SK-N-SH (cell line): ENCODE measurements at regions not wholly inside any gene's neighbourhood (a gene's known extent, or its start where the extent isn't known, plus 50 kb on each side); places are given as distances from the start of the nearest gene placed in this dataset.

ENCODE experiments used
- CTCF ChIA-PET: fragments of 300-600, 350-600 bp; formaldehyde crosslinking; extraction: SDS; loops from one replicate; lab custom pipeline; 2021; lab: Yijun Ruan, JAX
- POLR2A ChIA-PET: fragments of 350-600 bp; sonication (Branson Sonifier 250); formaldehyde crosslinking; extraction: SDS; loops from one replicate; lab custom pipeline; 2020; ENCODE audit warnings: antibody characterized with exemption, inconsistent platforms; lab: Yijun Ruan, JAX
- DNase-seq: peaks from one replicate; pipeline ENCODE4 v3.0.0; 2012
- H2AFZ ChIP-seq: fragments of 200-600 bp; sonication (generic); 2 replicates; pipeline ENCODE4 v1.8.1; 2016; ENCODE audit warnings: antibody characterized with exemption, mild to moderate bottlenecking, low read depth
- H3F3A ChIP-seq: fragments of 200-600 bp; sonication (generic); replicated peaks from 2 replicates; pipeline ENCODE3; 2016; ENCODE audit warnings: antibody characterized with exemption, mild to moderate bottlenecking; ENCODE audit not compliant: insufficient read depth
- H3K27ac ChIP-seq, 2 experiments: fragments of 200-500 bp in 1 of 2; fragments of 200-600 bp in 1 of 2; sonication (Bioruptor generic) in 1 of 2; sonication (generic), shearing (Covaris generic) in 1 of 2; 2 replicates each; pipeline versions ENCODE4 v1.5.1 to v1.6.1; 2014 to 2016; ENCODE audit warnings: low read depth in 2 of 2, inconsistent platforms in 1 of 2, low read length in 1 of 2, mild to moderate bottlenecking in 1 of 2, mixed read lengths in 1 of 2
- H3K27me3 ChIP-seq: fragments of 200-600 bp; sonication (generic), shearing (Covaris generic); 2 replicates; pipeline ENCODE4 v1.6.1; 2016; ENCODE audit warnings: mixed run types; ENCODE audit not compliant: insufficient read depth
- H3K36me3 ChIP-seq, 2 experiments: fragments of 200-500 bp in 1 of 2; fragments of 200-600 bp in 1 of 2; sonication (Bioruptor generic) in 1 of 2; sonication (generic) in 1 of 2; replicated peaks in 1 of 2; 2 replicates each; pipeline versions ENCODE3 to v1.5.1; 2014 to 2016; ENCODE audit warnings: low read length in 1 of 2, mild to moderate bottlenecking in 1 of 2; ENCODE audit not compliant: insufficient read depth in 2 of 2, control insufficient read depth in 1 of 2
- H3K4me1 ChIP-seq, 2 experiments: fragments of 200-500 bp in 1 of 2; fragments of 200-600 bp in 1 of 2; sonication (Bioruptor generic) in 1 of 2; sonication (generic), shearing (Covaris generic) in 1 of 2; 2 replicates each; pipeline versions ENCODE4 v1.5.1 to v1.6.1; 2014 to 2016; ENCODE audit warnings: low read depth in 1 of 2, low read length in 1 of 2, mixed run types in 1 of 2; ENCODE audit not compliant: insufficient read depth in 2 of 2, control insufficient read depth in 1 of 2
- H3K4me2 ChIP-seq: fragments of 200-600 bp; sonication (generic), shearing (Covaris generic); 2 replicates; pipeline ENCODE4 v1.6.1; 2017; ENCODE audit warnings: mixed run types
- H3K4me3 ChIP-seq, 2 experiments: fragments of 200-500 bp in 1 of 2; fragments of 200-600 bp in 1 of 2; sonication (Bioruptor generic) in 1 of 2; sonication (generic), shearing (Covaris generic) in 1 of 2; 2 replicates each; pipeline versions ENCODE4 v1.5.1 to v1.8.1; 2014 to 2016; ENCODE audit warnings: low read depth in 2 of 2, inconsistent platforms in 1 of 2, low read length in 1 of 2, mild to moderate bottlenecking in 1 of 2, mixed read lengths in 1 of 2, moderate library complexity in 1 of 2
- H3K79me2 ChIP-seq: fragments of 200-600 bp; sonication (generic); 2 replicates; pipeline ENCODE4 v1.8.1; 2017; ENCODE audit warnings: mild to moderate bottlenecking; ENCODE audit not compliant: insufficient read depth
- H3K9ac ChIP-seq: fragments of 200-600 bp; sonication (generic); 2 replicates; pipeline ENCODE4 v1.6.1; 2017; ENCODE audit warnings: mixed run types
- H3K9me2 ChIP-seq: fragments of 200-600 bp; sonication (generic); 2 replicates; pipeline ENCODE4 v1.6.1; 2017; ENCODE audit warnings: mixed run types
- H3K9me3 ChIP-seq: fragments of 200-600 bp; sonication (generic); 2 replicates; pipeline ENCODE4 v1.6.1; 2017; ENCODE audit warnings: mixed run types, mild to moderate bottlenecking, moderate library complexity
- H4K20me1 ChIP-seq: fragments of 200-600 bp; sonication (generic); 2 replicates; pipeline ENCODE4 v1.6.1; 2017; ENCODE audit warnings: mild to moderate bottlenecking, mixed run types; ENCODE audit not compliant: insufficient read depth
- CHD2 ChIP-seq: fragments of 150-350 bp; IDR thresholded peaks from 2 replicates; pipeline ENCODE4 v1.6.1; 2018; ENCODE audit warnings: low read length; ENCODE audit not compliant: partially characterized antibody
- EP300 ChIP-seq, 2 experiments: IDR thresholded peaks; 2 replicates each; pipeline versions ENCODE4 v1.4.0 to v1.6.1; 2012; ENCODE audit warnings: borderline replicate concordance in 1 of 2, low read depth in 1 of 2, low read length in 1 of 2
- EZH2phosphoT487 ChIP-seq: fragments of 200-600 bp; sonication (generic); IDR thresholded peaks from 2 replicates; pipeline ENCODE4 v1.6.1; 2017; ENCODE audit warnings: low read depth, mixed run types, mild to moderate bottlenecking, antibody characterized with exemption, moderate library complexity, borderline replicate concordance
- FOXJ3 ChIP-seq: sonication (generic); formaldehyde crosslinking; IDR thresholded peaks from 2 replicates; pipeline ENCODE4 v1.5.1; 2020; ENCODE audit warnings: mild to moderate bottlenecking, missing genetic modification reagents
- FOXM1 ChIP-seq: IDR thresholded peaks from 2 replicates; pipeline ENCODE4 v1.4.0; 2012; ENCODE audit warnings: low read depth, mild to moderate bottlenecking
- JUND ChIP-seq: IDR thresholded peaks from 2 replicates; pipeline ENCODE4 v1.4.0; 2012
- NFIC ChIP-seq: IDR thresholded peaks from 2 replicates; pipeline ENCODE4 v1.4.0; 2012; ENCODE audit warnings: borderline replicate concordance
- RFX5 ChIP-seq: IDR thresholded peaks from 2 replicates; pipeline ENCODE4 v1.6.1; 2012; ENCODE audit warnings: mild to moderate bottlenecking, improper control_type of control experiment, low read length
- RXRA ChIP-seq: IDR thresholded peaks from 2 replicates; pipeline ENCODE4 v1.4.0; 2012; ENCODE audit warnings: low read depth, mild to moderate bottlenecking, borderline replicate concordance
- SIN3A ChIP-seq: IDR thresholded peaks from 2 replicates; pipeline ENCODE4 v1.6.1; 2012; ENCODE audit warnings: low read depth, mild to moderate bottlenecking, low read length, moderate library complexity, borderline replicate concordance
- SMC3 ChIP-seq: IDR thresholded peaks from 2 replicates; pipeline ENCODE4 v1.6.1; 2012; ENCODE audit warnings: low read depth, low read length, improper control_type of control experiment
- TEAD4 ChIP-seq: IDR thresholded peaks from 2 replicates; pipeline ENCODE4 v1.4.0; 2012; ENCODE audit warnings: mild to moderate bottlenecking, borderline replicate concordance; ENCODE audit not compliant: insufficient read depth
- USF1 ChIP-seq: IDR thresholded peaks from 2 replicates; pipeline ENCODE4 v1.4.0; 2012; ENCODE audit warnings: low read depth, borderline replicate concordance
- ZBTB33 ChIP-seq: IDR thresholded peaks from 2 replicates; pipeline ENCODE4 v1.4.0; 2012; ENCODE audit warnings: low read depth, borderline replicate concordance
- WGBS: methylation state at CpG from one replicate; pipeline ENCODE4 v1.1.6; 2017; ENCODE audit warnings: low lambda C conversion rate; 5-methylcytosine and 5-hydroxymethylcytosine counted together

GRCh38 chr9:13873203-13873602 lies 440.7 kb downstream of the NFIB start (continued):
- TF ChIP-seq ZBTB33, result no peak
- TF ChIP-seq RFX5, result no peak
- no peak for TF ChIP-seq EP300 (IDR thresholded peaks at IDR 0.05; ENCODE audit: borderline replicate concordance in 1 of 2, low read depth in 1 of 2, low read length in 1 of 2)

- no peak overlapping the region for H3K4me3 ChIP-seq
- DNase-seq, result no peak
- H3K9me3 ChIP-seq, result no peaks in the 10 kb centered on the region
- no peak overlapping the region for H2AFZ ChIP-seq
- ChIA-PET POLR2A (no interaction called here), CTCF (no interaction called here)
- WGBS, result 69% methylated on average over 4 of the region's 4 CpGs
- no peaks in the 10 kb centered on the region for H3K79me2 ChIP-seq
- H3K9me2 ChIP-seq, result no peaks in the 10 kb centered on the region
- H3K36me3 ChIP-seq, result no peaks in the 10 kb centered on the region
- no peak overlapping the region for H3K9ac ChIP-seq
- H3K4me2 ChIP-seq, result no peak overlapping the region
- no peaks in the 10 kb centered on the region for H4K20me1 ChIP-seq
- no peaks in the 10 kb centered on the region for H3F3A ChIP-seq
- H3K27ac ChIP-seq, result no peak overlapping the region
- no peaks in the 10 kb centered on the region for H3K27me3 ChIP-seq
- H3K4me1 ChIP-seq, result no peaks in the 10 kb centered on the region
- TF ChIP-seq JUND, result no peak
Observed at GRCh38 chr9:13868336-13868735, 445.6 kb downstream of the NFIB start.

DNA sequence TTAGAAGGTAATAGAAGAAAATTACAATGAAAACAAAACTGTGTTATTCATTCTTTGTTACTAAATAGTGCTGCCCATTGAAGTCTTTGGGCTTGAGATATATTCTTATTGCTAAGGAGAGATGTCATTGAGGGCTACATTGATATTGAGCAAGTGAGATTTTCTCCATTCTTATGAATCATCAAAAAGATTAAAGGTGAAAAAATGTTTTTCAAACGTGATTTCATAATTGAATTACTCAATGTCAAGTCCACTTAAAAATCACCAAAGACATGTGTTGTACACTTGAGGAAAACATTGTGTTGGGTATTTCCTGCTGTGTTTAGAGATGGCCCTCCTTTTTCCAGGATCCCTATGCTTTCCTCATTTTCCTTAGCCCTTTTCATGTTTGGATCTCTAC lies 448.1 kb downstream of the NFIB start:
- Histone ChIP-seq H3K9ac (no peak overlapping the region), H3F3A (no peaks in the 10 kb centered on the region), H3K27me3 (no peaks in the 10 kb centered on the region), H4K20me1 (no peaks in the 10 kb centered on the region), H3K4me3 (no peak overlapping the region), H3K4me2 (no peak overlapping the region), H3K9me3 (no peaks in the 10 kb centered on the region), H3K4me1 (no peaks in the 10 kb centered on the region), H3K9me2 (no peaks in the 10 kb centered on the region), H3K27ac (no peak overlapping the region), H3K79me2 (no peaks in the 10 kb centered on the region), H3K36me3 (no peaks in the 10 kb centered on the region), H2AFZ (no peak overlapping the region)
- TF ChIP-seq FOXJ3 (CRISPR knock-in tag) (no peak), SIN3A (no peak), TEAD4 (no peak), RXRA (no peak), CHD2 (no peak), EZH2phosphoT487 (no peak), FOXM1 (no peak), EP300 (IDR thresholded peaks at IDR 0.05; ENCODE audit: borderline replicate concordance in 1 of 2, low read depth in 1 of 2, low read length in 1 of 2) (no peak), SMC3 (no peak), USF1 (no peak), NFIC (no peak)
- DNase-seq, result no peak
- ChIA-PET CTCF (no interaction called here), POLR2A (no interaction called here)
- WGBS, result 42% methylated on average over 1 of the region's 1 CpG
